GM12878 (cell line): ENCODE measurements at regions not wholly inside any gene's neighbourhood (a gene's known extent, or its start where the extent isn't known, plus 50 kb on each side); places are given as distances from the start of the nearest gene placed in this dataset.
A peak's percentile ranks its signal among the peaks of the same experiment; 100 is the strongest.

Experiments used
- ATAC-seq: fragments of 200-7000 bp; cut with Tn5 transposase; 3 replicates; pipeline ENCODE4 v1.9.1; 2020; ENCODE audit warnings: mild to moderate bottlenecking, moderate library complexity
- BruUV-seq: library from RNA; stranded (reverse); fragments of 400-500 nt; replicated peaks from 2 replicates; lab custom pipeline; 2021; lab: Mats Ljungman, UMichigan
- CTCF ChIA-PET: fragments of 300-600 bp; sonication (Branson Sonifier 250); formaldehyde crosslinking; extraction: SDS; loops from one replicate; lab custom pipeline; 2021; ENCODE audit warnings: inconsistent platforms; lab: Yijun Ruan, JAX
- POLR2A ChIA-PET: fragments of 350-600 bp; formaldehyde crosslinking; extraction: SDS; loops from one replicate; lab custom pipeline; 2021; ENCODE audit warnings: inconsistent platforms; lab: Charles Lee
- RAD21 ChIA-PET: fragments of 300-600 bp; sonication (Branson Sonifier 250); formaldehyde crosslinking; loops from one replicate; lab custom pipeline; 2023; ENCODE audit warnings: antibody characterized with exemption; ENCODE audit not compliant: unreplicated experiment; lab: Charles Lee
- SMC1A ChIA-PET: fragments of 300-600 bp; sonication (Branson Sonifier 250); formaldehyde crosslinking; loops from one replicate; lab custom pipeline; 2023; ENCODE audit not compliant: unreplicated experiment, uncharacterized antibody; lab: Charles Lee
- DNase-seq: peaks from one replicate; pipeline ENCODE4 v3.0.0-alpha.2; 2011; ENCODE audit warnings: low read depth, low spot score
- FAIRE-seq: peaks from 3 replicates; lab custom pipeline; 2011; peaks lifted over from hg19 to GRCh38; lab: Jason Lieb, UNC
- H2AFZ ChIP-seq: 2 replicates; pipeline ENCODE4 v1.6.0; 2011; ENCODE audit warnings: low read depth, low read length, control low read depth; ENCODE audit not compliant: control insufficient read depth
- H3K27ac ChIP-seq: 2 replicates; pipeline ENCODE4 v1.5.1; 2011; ENCODE audit warnings: control low read depth; ENCODE audit not compliant: control insufficient read depth, insufficient read depth
- H3K27me3 ChIP-seq, 2 experiments: replicated peaks in 1 of 2; 2 replicates each; pipeline versions ENCODE4 v1.6.0 to v1.6.1; 2011; ENCODE audit warnings: low read length in 1 of 2; ENCODE audit not compliant: control insufficient read depth in 2 of 2, insufficient read depth in 2 of 2
- H3K36me3 ChIP-seq, 2 experiments: 2 replicates each; pipeline ENCODE4 v1.5.1; 2011; ENCODE audit warnings: low read length in 1 of 2; ENCODE audit not compliant: control insufficient read depth in 2 of 2, insufficient read depth in 2 of 2
- H3K4me1 ChIP-seq: 2 replicates; pipeline ENCODE4 v1.6.1; 2011; ENCODE audit warnings: mild to moderate bottlenecking, low read length, moderate library complexity, mixed read lengths; ENCODE audit not compliant: control insufficient read depth, insufficient read depth
- H3K4me2 ChIP-seq: 2 replicates; pipeline ENCODE4 v1.6.0; 2011; ENCODE audit warnings: control low read depth; ENCODE audit not compliant: control insufficient read depth, insufficient read depth
- H3K4me3 ChIP-seq: fragments of 200-600 bp; sonication (generic); 2 replicates; pipeline ENCODE4 v1.5.1; 2016
- H3K79me2 ChIP-seq: 2 replicates; pipeline ENCODE4 v1.6.0; 2011; ENCODE audit warnings: low read length; ENCODE audit not compliant: control insufficient read depth, insufficient read depth
- H3K9ac ChIP-seq: 2 replicates; pipeline ENCODE4 v1.8.0; 2011; ENCODE audit warnings: low read length, control low read depth, mixed read lengths; ENCODE audit not compliant: control insufficient read depth, insufficient read depth
- H3K9me3 ChIP-seq: replicated peaks from 3 replicates; pipeline ENCODE4 v1.5.1; 2011; ENCODE audit warnings: mild to moderate bottlenecking, low read length; ENCODE audit not compliant: control insufficient read depth, insufficient read depth
- H4K20me1 ChIP-seq: 2 replicates; pipeline ENCODE4 v1.6.0; 2011; ENCODE audit not compliant: control insufficient read depth, insufficient read depth
- CHD1 ChIP-seq: IDR thresholded peaks from 2 replicates; pipeline ENCODE4 v1.6.1; 2012; ENCODE audit warnings: low read depth, low read length, improper control_type of control experiment
- E4F1 ChIP-seq: fragments of 450-650 bp; IDR thresholded peaks from 2 replicates; pipeline ENCODE4 v1.6.1; 2018; ENCODE audit warnings: borderline replicate concordance, mild to moderate bottlenecking; ENCODE audit not compliant: partially characterized antibody
- HDAC2 ChIP-seq: fragments of 200-600 bp; sonication (generic); IDR thresholded peaks from 2 replicates; pipeline ENCODE4 v1.6.1; 2017
- KDM1A ChIP-seq: fragments of 200-600 bp; sonication (generic); IDR thresholded peaks from 2 replicates; pipeline ENCODE4 v1.6.1; 2016; ENCODE audit warnings: borderline replicate concordance
- NFXL1 ChIP-seq: fragments of 450-650 bp; IDR thresholded peaks from 2 replicates; pipeline ENCODE4 v1.6.1; 2017; ENCODE audit warnings: antibody characterized with exemption, mild to moderate bottlenecking, borderline replicate concordance
- PKNOX1 ChIP-seq: fragments of 450-650 bp; IDR thresholded peaks from 2 replicates; pipeline ENCODE4 v1.6.1; 2016; ENCODE audit warnings: mild to moderate bottlenecking
- SREBF1 ChIP-seq: IDR thresholded peaks from 2 replicates; pipeline ENCODE4 v1.6.1; 2012; ENCODE audit warnings: mild to moderate bottlenecking, low read length
- TBL1XR1 ChIP-seq: IDR thresholded peaks from 2 replicates; pipeline ENCODE4 v1.6.1; 2012; ENCODE audit warnings: low read depth, low read length, improper control_type of control experiment
- ZNF24 ChIP-seq: fragments of 450-650 bp; IDR thresholded peaks from 2 replicates; pipeline ENCODE4 v1.6.1; 2017; ENCODE audit warnings: antibody characterized with exemption, mild to moderate bottlenecking
- WGBS: methylation state at CpG from one replicate; pipeline ENCODE4 v1.1.6; 2016; ENCODE audit warnings: low lambda C conversion rate; ENCODE audit not compliant: insufficient replicate concordance, insufficient coverage; ENCODE audit errors: missing lambda C conversion rate; 5-methylcytosine and 5-hydroxymethylcytosine counted together
- in situ Hi-C: fragments of 300-500 bp; cut with MboI; formaldehyde crosslinking; loops from 9 replicates; pipeline ENCODE4 v1.14.3; 2018; ENCODE audit warnings: mixed read lengths
- intact Hi-C: fragments of 100-400 bp; cut with micrococcal nuclease; formaldehyde crosslinking; loops from one replicate; pipeline ENCODE4 v1.14.2; 2022; ENCODE audit not compliant: unreplicated experiment

- TF ChIP-seq E4F1 (no peak), SREBF1 (no peak), NFXL1 (no peak), HDAC2 (no peak), PKNOX1 (no peak), KDM1A (no peak), TBL1XR1 (no peak)
- TF ChIP-seq, all 136 proteins: peak for 0
Observed at GRCh38 chr7:98462911-98463633, 62.2 kb upstream of the BAIAP2L1 start (continued).

GRCh38 chr7:98460902-98461301 is 60.0 kb upstream of the BAIAP2L1 start:
- Histone ChIP-seq H4K20me1 (no peaks in the 10 kb centered on the region), H3K9ac (no peak overlapping the region), H3K27me3 (no peaks in the 10 kb centered on the region; a peak in 1 of 4 replicates)
- RAD21 ChIA-PET = no interaction called here
- BruUV-seq = no TSS peak
- no peak for FAIRE-seq
- peak; percentile 39; the same call in 1 of the 2 replicates for TF ChIP-seq ZNF24
- TF ChIP-seq CHD1 = no peak
- TF ChIP-seq, all 136 proteins: peak for 1
- H3K9me3 ChIP-seq = no peaks in the 10 kb centered on the region
- ATAC-seq (no peak), DNase-seq (no peak)
- WGBS = 17% methylated on average over 3 of the region's 3 CpGs
- no peaks in the 10 kb centered on the region for H3K79me2 ChIP-seq
- in situ Hi-C loops (no loop called here), intact Hi-C loops (no loop called here)
- ChIA-PET CTCF (no interaction called here), POLR2A (no interaction called here), SMC1A (no interaction called here)
- H3K4me3 ChIP-seq = no peak overlapping the region
- H2AFZ ChIP-seq = no peak overlapping the region
- no peak overlapping the region for H3K27ac ChIP-seq
- H3K4me1 ChIP-seq = no peaks in the 10 kb centered on the region; the same call in 1 of the 2 replicates
- H3K36me3 ChIP-seq = no peaks in the 10 kb centered on the region
- no peak overlapping the region for H3K4me2 ChIP-seq
